ENCODE measurements at regions not wholly inside any gene's neighbourhood (a gene's known extent, or its start where the extent isn't known, plus 50 kb on each side); places are given as distances from the start of the nearest gene placed in this dataset.

DNA sequence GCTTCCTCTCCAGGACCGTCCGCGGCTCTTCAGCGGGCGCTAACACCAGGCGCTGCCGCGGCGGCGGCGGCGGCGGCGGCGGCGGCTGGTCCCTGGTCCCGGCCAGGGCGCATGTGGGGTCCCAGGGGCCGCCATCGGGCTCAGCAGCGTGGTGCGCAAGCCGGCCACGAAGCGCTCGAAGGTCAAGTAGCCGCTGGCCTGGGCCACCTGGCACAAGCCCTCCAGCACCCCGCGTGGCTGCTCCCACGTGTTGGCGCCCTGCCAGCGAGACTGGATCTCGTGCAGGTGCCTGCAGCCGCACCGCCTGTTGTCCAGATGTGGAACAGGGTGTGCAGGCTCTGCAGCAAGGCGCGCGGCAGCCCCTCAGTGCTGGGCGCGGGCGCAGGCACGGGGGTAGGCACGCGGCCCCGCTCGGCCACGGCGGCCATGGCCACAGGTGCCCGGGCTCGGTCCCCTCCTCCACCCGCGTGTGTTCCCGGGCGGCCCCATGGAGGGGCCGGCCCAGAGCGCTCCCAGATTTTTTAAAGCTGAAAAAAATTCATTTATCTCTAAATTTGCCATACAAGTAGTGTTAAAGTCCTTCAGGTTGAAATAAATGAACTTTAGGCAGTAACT lies 884.2 kb upstream of the ZNF722 start:
- no peak overlapping the region for H3K4me3 ChIP-seq (replicated peaks; ENCODE audit: low read depth, low read length)
- no peaks in the 10 kb centered on the region for H3K36me3 ChIP-seq (ENCODE audit: control insufficient read depth, insufficient read depth, low read length)
- H3K27me3 ChIP-seq (replicated peaks; ENCODE audit: control insufficient read depth, insufficient read depth, low read length): no peaks in the 10 kb centered on the region
- TF ChIP-seq, protein P1, sequence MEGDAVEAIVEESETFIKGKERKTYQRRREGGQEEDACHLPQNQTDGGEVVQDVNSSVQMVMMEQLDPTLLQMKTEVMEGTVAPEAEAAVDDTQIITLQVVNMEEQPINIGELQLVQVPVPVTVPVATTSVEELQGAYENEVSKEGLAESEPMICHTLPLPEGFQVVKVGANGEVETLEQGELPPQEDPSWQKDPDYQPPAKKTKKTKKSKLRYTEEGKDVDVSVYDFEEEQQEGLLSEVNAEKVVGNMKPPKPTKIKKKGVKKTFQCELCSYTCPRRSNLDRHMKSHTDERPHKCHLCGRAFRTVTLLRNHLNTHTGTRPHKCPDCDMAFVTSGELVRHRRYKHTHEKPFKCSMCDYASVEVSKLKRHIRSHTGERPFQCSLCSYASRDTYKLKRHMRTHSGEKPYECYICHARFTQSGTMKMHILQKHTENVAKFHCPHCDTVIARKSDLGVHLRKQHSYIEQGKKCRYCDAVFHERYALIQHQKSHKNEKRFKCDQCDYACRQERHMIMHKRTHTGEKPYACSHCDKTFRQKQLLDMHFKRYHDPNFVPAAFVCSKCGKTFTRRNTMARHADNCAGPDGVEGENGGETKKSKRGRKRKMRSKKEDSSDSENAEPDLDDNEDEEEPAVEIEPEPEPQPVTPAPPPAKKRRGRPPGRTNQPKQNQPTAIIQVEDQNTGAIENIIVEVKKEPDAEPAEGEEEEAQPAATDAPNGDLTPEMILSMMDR (IDR thresholded peaks at IDR 0.05; ENCODE audit: insufficient read depth, low read length, poor library complexity, severe bottlenecking): no peak
- no peak for DNase-seq (ENCODE audit: extremely low read depth, insufficient read length)

Data from GM06990 (cell line).